ENCODE measurements at regions not wholly inside any gene's neighbourhood (a gene's known extent, or its start where the extent isn't known, plus 50 kb on each side); places are given as distances from the start of the nearest gene placed in this dataset.

- TF ChIP-seq EZH2 (IDR thresholded peaks at IDR 0.05; ENCODE audit: low read length, missing control alignments) (no peak), CTCF (conservative IDR thresholded peaks at IDR 0.05 in 1 of 2, IDR thresholded peaks at IDR 0.05 in 1 of 2; ENCODE audit: low read depth in 1 of 2, low read length in 2 of 2) (no peak)
These were observed 243.8 kb upstream of the TOPAZ1 start for GRCh38 chr3:43997788-43998369.

Measured in fibroblast of lung (primary cell).